GM23338 (cell line): ENCODE measurements at regions not wholly inside any gene's neighbourhood (a gene's known extent, or its start where the extent isn't known, plus 50 kb on each side); places are given as distances from the start of the nearest gene placed in this dataset.

Source experiments
- ATAC-seq: fragments of 200-7000 bp; cut with Tn5 transposase; 3 replicates; pipeline ENCODE4 v1.9.1; 2020
- DNase-seq: peaks from one replicate; pipeline ENCODE4 v3.0.0-alpha.2; 2015; ENCODE audit warnings: low spot score
- H2AFZ ChIP-seq: fragments of 200-600 bp; sonication (generic); 2 replicates; pipeline ENCODE4 v1.8.0; 2016; ENCODE audit warnings: antibody characterized with exemption, mild to moderate bottlenecking, moderate library complexity
- H3F3A ChIP-seq: fragments of 200-600 bp; sonication (generic); replicated peaks from 2 replicates; pipeline ENCODE4 v1.8.0; 2017; ENCODE audit warnings: antibody characterized with exemption, mixed run types, low read depth
- H3K27ac ChIP-seq: fragments of 200-600 bp; sonication (generic); 2 replicates; pipeline ENCODE4 v1.6.1; 2016; ENCODE audit warnings: low read depth
- H3K27me3 ChIP-seq: fragments of 200-600 bp; sonication (generic); 2 replicates; pipeline ENCODE4 v1.8.0; 2016; ENCODE audit warnings: mild to moderate bottlenecking, mixed run types, moderate library complexity; ENCODE audit not compliant: insufficient read depth
- H3K36me3 ChIP-seq: fragments of 200-600 bp; sonication (generic); 2 replicates; pipeline ENCODE4 v1.8.0; 2016; ENCODE audit warnings: mild to moderate bottlenecking; ENCODE audit not compliant: insufficient read depth
- H3K4me1 ChIP-seq: fragments of 200-600 bp; sonication (generic); 2 replicates; pipeline ENCODE4 v1.8.0; 2016; ENCODE audit warnings: mild to moderate bottlenecking, moderate library complexity; ENCODE audit not compliant: insufficient read depth
- H3K4me2 ChIP-seq: fragments of 200-600 bp; sonication (generic); 2 replicates; pipeline ENCODE4 v1.7.1; 2017; ENCODE audit warnings: mixed run types
- H3K4me3 ChIP-seq: fragments of 200-600 bp; sonication (generic); 2 replicates; pipeline ENCODE4 v1.6.1; 2016; ENCODE audit warnings: mixed run types
- H3K79me2 ChIP-seq: fragments of 200-600 bp; sonication (generic); replicated peaks from 2 replicates; pipeline ENCODE4 v1.8.0; 2017; ENCODE audit warnings: mild to moderate bottlenecking; ENCODE audit not compliant: insufficient read depth
- H3K9me2 ChIP-seq: fragments of 200-600 bp; sonication (generic); 2 replicates; pipeline ENCODE4 v1.8.0; 2017; ENCODE audit not compliant: insufficient read depth
- H4K20me1 ChIP-seq: fragments of 200-600 bp; sonication (generic); replicated peaks from 2 replicates; pipeline ENCODE4 v1.8.0; 2017; ENCODE audit warnings: mild to moderate bottlenecking; ENCODE audit not compliant: insufficient read depth
- H3K27ac Mint-ChIP-seq: 2 replicates; pipeline ENCODE4 v1.8.0; 2020; ENCODE audit warnings: inconsistent platforms, mild to moderate bottlenecking, moderate library complexity, mixed read lengths
- H3K27me3 Mint-ChIP-seq: 3 replicates; pipeline ENCODE4 v1.8.0; 2022; ENCODE audit warnings: low read depth, mild to moderate bottlenecking, moderate library complexity, mixed read lengths, inconsistent platforms; ENCODE audit not compliant: insufficient read depth, poor library complexity
- H3K36me3 Mint-ChIP-seq: 3 replicates; pipeline ENCODE4 v1.8.0; 2021; ENCODE audit warnings: low read depth, mild to moderate bottlenecking, inconsistent platforms, moderate library complexity, mixed read lengths
- H3K4me1 Mint-ChIP-seq: 3 replicates; pipeline ENCODE4 v1.8.0; 2020; ENCODE audit warnings: mild to moderate bottlenecking, inconsistent platforms, mixed read lengths
- H3K4me3 Mint-ChIP-seq: 3 replicates; pipeline ENCODE4 v1.8.0; 2021; ENCODE audit warnings: moderate library complexity, mild to moderate bottlenecking, inconsistent platforms, mixed read lengths
- H3K9me3 Mint-ChIP-seq: 3 replicates; pipeline ENCODE4 v1.8.0; 2020; ENCODE audit warnings: moderate library complexity, mild to moderate bottlenecking, inconsistent platforms, mixed read lengths
- CREB1 ChIP-seq: fragments of 250-450 bp; sonication (Bioruptor Pico); IDR thresholded peaks from 2 replicates; pipeline ENCODE4 v1.5.0; 2020; ENCODE audit warnings: low read depth, mild to moderate bottlenecking, moderate library complexity
- CTCF ChIP-seq, 2 experiments: fragments of 200-600 bp in 1 of 2; sonication (generic) in 1 of 2; conservative IDR thresholded peaks; 2 replicates each; pipeline versions ENCODE4 v1.5.1 to v1.6.1; 2016 to 2017; ENCODE audit warnings: antibody characterized with exemption in 2 of 2, low read depth in 2 of 2, mild to moderate bottlenecking in 2 of 2, moderate library complexity in 1 of 2
- EZH2 ChIP-seq: fragments of 200-600 bp; sonication (generic); IDR thresholded peaks from one replicate; pipeline ENCODE4 v1.8.0; 2017; ENCODE audit warnings: antibody characterized with exemption, mild to moderate bottlenecking, low read depth; ENCODE audit not compliant: unreplicated experiment
- EZH2phosphoT487 ChIP-seq: fragments of 200-600 bp; sonication (generic); IDR thresholded peaks from one replicate; pipeline ENCODE4 v1.8.1; 2018; ENCODE audit warnings: antibody characterized with exemption; ENCODE audit not compliant: unreplicated experiment
- JUNB ChIP-seq: IDR thresholded peaks from one replicate; pipeline ENCODE4 v1.6.1; 2016; ENCODE audit warnings: antibody characterized with exemption; ENCODE audit not compliant: unreplicated experiment
- NANOG ChIP-seq: IDR thresholded peaks from 2 replicates; pipeline ENCODE4 v1.6.1; 2016; ENCODE audit warnings: antibody characterized with exemption, borderline replicate concordance
- POLR2AphosphoS5 ChIP-seq: IDR thresholded peaks from 2 replicates; pipeline ENCODE4 v1.6.1; 2016; ENCODE audit warnings: antibody characterized with exemption, low read depth
- STAT1 ChIP-seq: IDR thresholded peaks from one replicate; pipeline ENCODE4 v1.6.1; 2016; ENCODE audit warnings: antibody characterized with exemption; ENCODE audit not compliant: unreplicated experiment
- ZNF114 ChIP-seq: fragments of 250-450 bp; sonication (Bioruptor Pico); IDR thresholded peaks from 2 replicates; pipeline ENCODE4 v1.5.0; 2020; ENCODE audit warnings: mild to moderate bottlenecking, moderate library complexity
- ZNF331 ChIP-seq: fragments of 250-450 bp; sonication (Bioruptor Pico); IDR thresholded peaks from 2 replicates; pipeline ENCODE4 v1.5.0; 2020; ENCODE audit warnings: low read depth, mild to moderate bottlenecking, moderate library complexity
- TF ChIP-seq, protein P1 (sequence below): IDR thresholded peaks from 2 replicates; pipeline ENCODE4 v1.6.1; 2016; ENCODE audit warnings: antibody characterized with exemption
- TF ChIP-seq, protein P2 (sequence below): fragments of 250-450 bp; sonication (Bioruptor Pico); IDR thresholded peaks from 2 replicates; pipeline ENCODE4 v1.5.0; 2020; ENCODE audit warnings: mild to moderate bottlenecking, moderate library complexity
- TF ChIP-seq, protein P3 (sequence below): IDR thresholded peaks from one replicate; pipeline ENCODE4 v1.6.1; 2018; ENCODE audit warnings: antibody characterized with exemption; ENCODE audit not compliant: unreplicated experiment

DNA sequence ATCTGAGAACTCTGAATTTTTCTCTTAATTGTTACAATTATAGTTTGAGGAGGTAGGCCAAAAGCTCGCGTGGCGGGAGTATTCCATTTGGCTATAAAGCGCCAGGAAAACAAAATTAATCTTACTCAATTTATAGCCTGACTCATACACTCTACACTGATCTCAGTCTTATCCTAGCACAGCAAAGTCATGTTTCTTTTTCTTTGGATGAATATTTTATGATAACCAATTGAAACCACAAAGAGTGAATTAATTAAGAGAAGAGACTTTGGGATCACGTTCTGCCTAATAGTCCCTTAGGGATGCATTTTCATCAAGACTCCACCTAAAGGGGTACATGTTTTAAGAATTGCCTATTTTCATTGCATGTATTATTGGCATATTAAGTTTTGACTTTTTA lies 420.8 kb downstream of the HGF start:
- DNase-seq (no peak), ATAC-seq (no peak)
- Mint-ChIP-seq H3K27me3 (no peaks in the 10 kb centered on the region), H3K36me3 (no peaks in the 10 kb centered on the region), H3K4me1 (no peaks in the 10 kb centered on the region), H3K4me3 (no peak overlapping the region), H3K27ac (no peak overlapping the region), H3K9me3 (no peaks in the 10 kb centered on the region)
- TF ChIP-seq, protein P1, sequence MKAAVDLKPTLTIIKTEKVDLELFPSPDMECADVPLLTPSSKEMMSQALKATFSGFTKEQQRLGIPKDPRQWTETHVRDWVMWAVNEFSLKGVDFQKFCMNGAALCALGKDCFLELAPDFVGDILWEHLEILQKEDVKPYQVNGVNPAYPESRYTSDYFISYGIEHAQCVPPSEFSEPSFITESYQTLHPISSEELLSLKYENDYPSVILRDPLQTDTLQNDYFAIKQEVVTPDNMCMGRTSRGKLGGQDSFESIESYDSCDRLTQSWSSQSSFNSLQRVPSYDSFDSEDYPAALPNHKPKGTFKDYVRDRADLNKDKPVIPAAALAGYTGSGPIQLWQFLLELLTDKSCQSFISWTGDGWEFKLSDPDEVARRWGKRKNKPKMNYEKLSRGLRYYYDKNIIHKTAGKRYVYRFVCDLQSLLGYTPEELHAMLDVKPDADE: no peak
- TF ChIP-seq EZH2 (no peak), CREB1 (no peak), JUNB (no peak), ZNF114 (CRISPR knock-in tag) (no peak), STAT1 (no peak), NANOG (no peak), POLR2AphosphoS5 (no peak), EZH2phosphoT487 (no peak), CTCF (conservative IDR thresholded peaks at IDR 0.05; ENCODE audit: low read depth in 2 of 2) (no peak), ZNF331 (CRISPR knock-in tag) (no peak)
- TF ChIP-seq, protein P2, sequence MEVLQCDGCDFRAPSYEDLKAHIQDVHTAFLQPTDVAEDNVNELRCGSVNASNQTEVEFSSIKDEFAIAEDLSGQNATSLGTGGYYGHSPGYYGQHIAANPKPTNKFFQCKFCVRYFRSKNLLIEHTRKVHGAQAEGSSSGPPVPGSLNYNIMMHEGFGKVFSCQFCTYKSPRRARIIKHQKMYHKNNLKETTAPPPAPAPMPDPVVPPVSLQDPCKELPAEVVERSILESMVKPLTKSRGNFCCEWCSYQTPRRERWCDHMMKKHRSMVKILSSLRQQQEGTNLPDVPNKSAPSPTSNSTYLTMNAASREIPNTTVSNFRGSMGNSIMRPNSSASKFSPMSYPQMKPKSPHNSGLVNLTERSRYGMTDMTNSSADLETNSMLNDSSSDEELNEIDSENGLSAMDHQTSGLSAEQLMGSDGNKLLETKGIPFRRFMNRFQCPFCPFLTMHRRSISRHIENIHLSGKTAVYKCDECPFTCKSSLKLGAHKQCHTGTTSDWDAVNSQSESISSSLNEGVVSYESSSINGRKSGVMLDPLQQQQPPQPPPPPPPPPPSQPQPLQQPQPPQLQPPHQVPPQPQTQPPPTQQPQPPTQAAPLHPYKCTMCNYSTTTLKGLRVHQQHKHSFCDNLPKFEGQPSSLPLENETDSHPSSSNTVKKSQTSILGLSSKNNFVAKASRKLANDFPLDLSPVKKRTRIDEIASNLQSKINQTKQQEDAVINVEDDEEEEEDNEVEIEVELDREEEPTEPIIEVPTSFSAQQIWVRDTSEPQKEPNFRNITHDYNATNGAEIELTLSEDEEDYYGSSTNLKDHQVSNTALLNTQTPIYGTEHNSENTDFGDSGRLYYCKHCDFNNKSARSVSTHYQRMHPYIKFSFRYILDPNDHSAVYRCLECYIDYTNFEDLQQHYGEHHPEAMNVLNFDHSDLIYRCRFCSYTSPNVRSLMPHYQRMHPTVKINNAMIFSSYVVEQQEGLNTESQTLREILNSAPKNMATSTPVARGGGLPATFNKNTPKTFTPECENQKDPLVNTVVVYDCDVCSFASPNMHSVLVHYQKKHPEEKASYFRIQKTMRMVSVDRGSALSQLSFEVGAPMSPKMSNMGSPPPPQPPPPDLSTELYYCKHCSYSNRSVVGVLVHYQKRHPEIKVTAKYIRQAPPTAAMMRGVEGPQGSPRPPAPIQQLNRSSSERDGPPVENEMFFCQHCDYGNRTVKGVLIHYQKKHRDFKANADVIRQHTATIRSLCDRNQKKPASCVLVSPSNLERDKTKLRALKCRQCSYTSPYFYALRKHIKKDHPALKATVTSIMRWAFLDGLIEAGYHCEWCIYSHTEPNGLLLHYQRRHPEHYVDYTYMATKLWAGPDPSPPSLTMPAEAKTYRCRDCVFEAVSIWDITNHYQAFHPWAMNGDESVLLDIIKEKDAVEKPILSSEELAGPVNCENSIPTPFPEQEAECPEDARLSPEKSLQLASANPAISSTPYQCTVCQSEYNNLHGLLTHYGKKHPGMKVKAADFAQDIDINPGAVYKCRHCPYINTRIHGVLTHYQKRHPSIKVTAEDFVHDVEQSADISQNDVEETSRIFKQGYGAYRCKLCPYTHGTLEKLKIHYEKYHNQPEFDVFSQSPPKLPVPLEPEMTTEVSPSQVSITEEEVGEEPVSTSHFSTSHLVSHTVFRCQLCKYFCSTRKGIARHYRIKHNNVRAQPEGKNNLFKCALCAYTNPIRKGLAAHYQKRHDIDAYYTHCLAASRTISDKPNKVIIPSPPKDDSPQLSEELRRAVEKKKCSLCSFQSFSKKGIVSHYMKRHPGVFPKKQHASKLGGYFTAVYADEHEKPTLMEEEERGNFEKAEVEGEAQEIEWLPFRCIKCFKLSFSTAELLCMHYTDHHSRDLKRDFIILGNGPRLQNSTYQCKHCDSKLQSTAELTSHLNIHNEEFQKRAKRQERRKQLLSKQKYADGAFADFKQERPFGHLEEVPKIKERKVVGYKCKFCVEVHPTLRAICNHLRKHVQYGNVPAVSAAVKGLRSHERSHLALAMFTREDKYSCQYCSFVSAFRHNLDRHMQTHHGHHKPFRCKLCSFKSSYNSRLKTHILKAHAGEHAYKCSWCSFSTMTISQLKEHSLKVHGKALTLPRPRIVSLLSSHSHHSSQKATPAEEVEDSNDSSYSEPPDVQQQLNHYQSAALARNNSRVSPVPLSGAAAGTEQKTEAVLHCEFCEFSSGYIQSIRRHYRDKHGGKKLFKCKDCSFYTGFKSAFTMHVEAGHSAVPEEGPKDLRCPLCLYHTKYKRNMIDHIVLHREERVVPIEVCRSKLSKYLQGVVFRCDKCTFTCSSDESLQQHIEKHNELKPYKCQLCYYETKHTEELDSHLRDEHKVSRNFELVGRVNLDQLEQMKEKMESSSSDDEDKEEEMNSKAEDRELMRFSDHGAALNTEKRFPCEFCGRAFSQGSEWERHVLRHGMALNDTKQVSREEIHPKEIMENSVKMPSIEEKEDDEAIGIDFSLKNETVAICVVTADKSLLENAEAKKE (CRISPR knock-in tag): no peak
- TF ChIP-seq, protein P3, sequence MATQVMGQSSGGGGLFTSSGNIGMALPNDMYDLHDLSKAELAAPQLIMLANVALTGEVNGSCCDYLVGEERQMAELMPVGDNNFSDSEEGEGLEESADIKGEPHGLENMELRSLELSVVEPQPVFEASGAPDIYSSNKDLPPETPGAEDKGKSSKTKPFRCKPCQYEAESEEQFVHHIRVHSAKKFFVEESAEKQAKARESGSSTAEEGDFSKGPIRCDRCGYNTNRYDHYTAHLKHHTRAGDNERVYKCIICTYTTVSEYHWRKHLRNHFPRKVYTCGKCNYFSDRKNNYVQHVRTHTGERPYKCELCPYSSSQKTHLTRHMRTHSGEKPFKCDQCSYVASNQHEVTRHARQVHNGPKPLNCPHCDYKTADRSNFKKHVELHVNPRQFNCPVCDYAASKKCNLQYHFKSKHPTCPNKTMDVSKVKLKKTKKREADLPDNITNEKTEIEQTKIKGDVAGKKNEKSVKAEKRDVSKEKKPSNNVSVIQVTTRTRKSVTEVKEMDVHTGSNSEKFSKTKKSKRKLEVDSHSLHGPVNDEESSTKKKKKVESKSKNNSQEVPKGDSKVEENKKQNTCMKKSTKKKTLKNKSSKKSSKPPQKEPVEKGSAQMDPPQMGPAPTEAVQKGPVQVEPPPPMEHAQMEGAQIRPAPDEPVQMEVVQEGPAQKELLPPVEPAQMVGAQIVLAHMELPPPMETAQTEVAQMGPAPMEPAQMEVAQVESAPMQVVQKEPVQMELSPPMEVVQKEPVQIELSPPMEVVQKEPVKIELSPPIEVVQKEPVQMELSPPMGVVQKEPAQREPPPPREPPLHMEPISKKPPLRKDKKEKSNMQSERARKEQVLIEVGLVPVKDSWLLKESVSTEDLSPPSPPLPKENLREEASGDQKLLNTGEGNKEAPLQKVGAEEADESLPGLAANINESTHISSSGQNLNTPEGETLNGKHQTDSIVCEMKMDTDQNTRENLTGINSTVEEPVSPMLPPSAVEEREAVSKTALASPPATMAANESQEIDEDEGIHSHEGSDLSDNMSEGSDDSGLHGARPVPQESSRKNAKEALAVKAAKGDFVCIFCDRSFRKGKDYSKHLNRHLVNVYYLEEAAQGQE: no peak
- Histone ChIP-seq H3K27me3 (no peaks in the 10 kb centered on the region), H3F3A (no peaks in the 10 kb centered on the region), H3K27ac (no peak overlapping the region), H3K4me1 (no peaks in the 10 kb centered on the region), H2AFZ (no peak overlapping the region), H3K36me3 (no peaks in the 10 kb centered on the region), H3K4me3 (no peak overlapping the region), H3K79me2 (no peaks in the 10 kb centered on the region), H3K4me2 (no peak overlapping the region), H3K9me2 (peaks cover 5% of the 10 kb centered on the region; the same call in 1 of the 2 replicates), H4K20me1 (no peaks in the 10 kb centered on the region)
